IPS DF 19.7 (cell line): ENCODE measurements at regions not wholly inside any gene's neighbourhood (a gene's known extent, or its start where the extent isn't known, plus 50 kb on each side); places are given as distances from the start of the nearest gene placed in this dataset.

Experiments
- DNase-seq: peaks from one replicate; pipeline ENCODE4 v3.0.0-alpha.2; 2013; ENCODE audit warnings: low read depth, low spot score

DNA sequence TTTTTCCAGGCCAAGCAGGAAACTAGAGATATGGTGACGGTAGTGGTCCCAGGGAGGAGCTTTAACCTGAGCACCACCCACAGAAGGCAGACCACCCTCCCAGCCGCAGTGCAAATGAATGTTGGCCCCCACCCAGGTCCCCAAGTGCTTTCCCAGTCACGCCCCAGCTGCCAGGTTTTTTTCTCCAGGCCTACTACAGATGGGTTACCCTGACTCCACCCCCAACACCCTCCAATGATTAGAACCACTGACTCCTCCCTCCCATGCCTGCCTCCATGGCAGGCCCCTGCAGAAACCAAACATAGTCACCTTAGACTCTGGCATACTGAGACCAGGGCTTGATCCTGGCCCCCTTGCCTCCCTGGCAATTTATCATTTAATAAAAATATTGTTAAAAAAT lies 58.7 kb upstream of the CHST1 start:
- DNase-seq = no peak

DNA sequence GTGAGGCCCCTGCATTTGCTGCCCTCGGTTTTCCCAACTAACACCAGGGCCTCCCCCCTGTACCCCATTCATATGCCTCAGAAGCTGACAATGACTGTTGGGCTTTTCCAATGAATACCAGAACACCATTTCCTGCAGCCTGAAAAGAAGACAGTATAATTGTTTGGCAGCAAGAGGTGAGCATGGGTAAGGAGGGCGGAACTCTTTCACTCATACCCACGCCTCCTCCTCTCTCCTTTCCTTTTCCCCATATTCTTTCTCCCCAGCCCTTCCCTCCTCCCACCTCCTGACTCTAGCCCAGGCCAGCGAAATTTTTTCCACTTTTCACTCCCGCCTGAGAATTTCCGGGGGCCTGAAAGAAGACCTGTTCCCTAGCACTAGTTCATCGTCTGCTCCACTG lies 58.0 kb upstream of the CHST1 start:
- DNase-seq = no peak

DNA sequence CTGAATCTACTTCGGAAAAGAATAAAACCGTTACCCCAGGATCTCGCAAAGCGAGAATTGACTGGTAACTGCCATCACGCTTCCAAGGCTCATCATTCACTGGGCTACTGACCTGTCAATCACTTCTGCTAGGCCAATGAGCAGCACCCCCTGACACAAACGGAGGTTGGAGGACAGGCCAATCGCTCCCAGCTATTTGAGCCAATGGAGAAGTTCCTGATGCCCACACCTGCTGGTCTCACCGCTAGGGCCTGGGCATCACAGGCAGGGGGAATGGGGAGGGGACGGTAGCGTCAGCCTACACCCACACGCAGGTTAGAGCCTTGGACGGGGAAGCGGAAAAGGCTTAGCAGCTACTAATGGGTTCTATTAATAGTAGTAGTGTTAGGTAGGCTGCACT lies 56.7 kb upstream of the CHST1 start:
- DNase-seq = peak; percentile 86

DNA sequence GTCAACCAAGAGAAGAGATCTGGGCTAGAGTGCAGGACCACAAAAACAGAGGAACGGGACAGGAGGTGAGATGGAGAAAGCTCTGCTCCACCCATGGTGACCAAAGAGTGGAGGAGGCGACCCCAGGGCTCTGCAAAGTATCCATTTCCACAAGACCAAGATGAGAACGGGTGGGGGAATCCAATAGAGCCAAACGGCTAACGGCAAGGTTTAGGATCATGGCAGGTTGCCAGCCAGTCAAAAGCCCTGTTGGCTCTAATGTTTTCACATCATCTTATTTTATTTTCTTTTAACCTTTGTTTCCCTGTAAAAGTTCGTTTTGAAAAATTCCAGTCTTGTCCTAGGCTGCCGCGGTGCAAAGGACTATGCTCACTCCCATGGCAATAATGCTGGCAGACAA lies 52.1 kb upstream of the CHST1 start:
- DNase-seq = no peak

DNA sequence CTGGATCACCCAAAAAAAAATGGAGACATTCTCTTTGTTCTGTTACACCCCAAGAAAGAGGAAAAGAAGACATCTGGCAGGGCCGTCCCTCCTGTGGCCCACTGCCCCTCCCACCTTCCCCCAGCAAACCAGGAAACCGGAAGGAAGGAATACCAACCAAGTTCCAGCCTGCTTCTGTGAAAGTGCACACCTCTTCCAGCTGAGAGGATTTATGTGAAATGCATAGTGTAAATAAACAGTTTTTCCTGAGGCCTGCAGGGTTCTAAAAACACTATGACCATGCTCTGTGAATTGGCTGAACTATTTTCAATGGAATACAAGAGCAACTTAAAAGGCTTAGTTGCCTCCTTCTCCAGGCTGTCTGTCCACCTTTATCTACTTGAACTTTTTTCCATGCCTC lies 50.0 kb upstream of the CHST1 start:
- no peak for DNase-seq
